ENCODE measurements at regions not wholly inside any gene's neighbourhood (a gene's known extent, or its start where the extent isn't known, plus 50 kb on each side); places are given as distances from the start of the nearest gene placed in this dataset.

GRCh38 chr6:3653528-3654070 is 97.9 kb downstream of the PXDC1 start:
- WGBS (ENCODE audit: insufficient coverage, low coverage, low lambda C conversion rate, missing lambda C conversion rate) = 84% methylated on average over 6 of the region's 6 CpGs
- H3K9me3 ChIP-seq = no peaks in the 10 kb centered on the region

GRCh38 chr6:3651698-3652229 is 99.7 kb downstream of the PXDC1 start:
- TF ChIP-seq CTCF (IDR thresholded peaks at IDR 0.05) (no peak), POLR2A (IDR thresholded peaks at IDR 0.05) (no peak)
- Histone ChIP-seq H3K27me3 (no peaks in the 10 kb centered on the region), H3K4me3 (no peak overlapping the region), H3K4me1 (no peaks in the 10 kb centered on the region), H3K36me3 (no peaks in the 10 kb centered on the region), H3K9me3 (no peaks in the 10 kb centered on the region), H3K27ac (no peak overlapping the region)
- WGBS (ENCODE audit: insufficient coverage, low coverage, low lambda C conversion rate, missing lambda C conversion rate) = 93% methylated on average over 5 of the region's 12 CpGs
- no peak for DNase-seq
- intact Hi-C loops (cut with DNase I) = no loop called here
- no peak for ATAC-seq

More at GRCh38 chr6:3653528-3654070, 97.9 kb downstream of the PXDC1 start:
- no peaks in the 10 kb centered on the region for H3K4me1 ChIP-seq
- ATAC-seq (no peak), DNase-seq (no peak)
- intact Hi-C loops (cut with DNase I) = no loop called here
- no peaks in the 10 kb centered on the region for H3K27me3 ChIP-seq
- H3K4me3 ChIP-seq = no peak overlapping the region
- no peaks in the 10 kb centered on the region for H3K36me3 ChIP-seq
- no peak for TF ChIP-seq CTCF (IDR thresholded peaks at IDR 0.05)
- no peak overlapping the region for H3K27ac ChIP-seq

GRCh38 chr6:3650959-3651697 is 100.4 kb downstream of the PXDC1 start:
- no peaks in the 10 kb centered on the region for H3K27me3 ChIP-seq
- intact Hi-C loops (cut with DNase I) = no loop called here
- H3K36me3 ChIP-seq = no peaks in the 10 kb centered on the region
- H3K9me3 ChIP-seq = no peaks in the 10 kb centered on the region
- 57% methylated on average over 8 of the region's 15 CpGs for WGBS (ENCODE audit: insufficient coverage, low coverage, low lambda C conversion rate, missing lambda C conversion rate)
- ATAC-seq (peak in 2 of 4 donors; percentile 33 to 50), DNase-seq (no peak)
- H3K27ac ChIP-seq = no peak overlapping the region
- H3K4me1 ChIP-seq = no peaks in the 10 kb centered on the region
- TF ChIP-seq POLR2A (IDR thresholded peaks at IDR 0.05) (no peak), CTCF (IDR thresholded peaks at IDR 0.05) (no peak)
- no peak overlapping the region for H3K4me3 ChIP-seq

- Histone ChIP-seq H3K27ac (no peak overlapping the region), H3K4me3 (no peak overlapping the region), H3K9me3 (no peaks in the 10 kb centered on the region), H3K4me1 (no peaks in the 10 kb centered on the region), H3K27me3 (no peaks in the 10 kb centered on the region), H3K36me3 (no peaks in the 10 kb centered on the region)
- intact Hi-C loops (cut with DNase I) = no loop called here
- ATAC-seq (no peak), DNase-seq (no peak)
- WGBS (ENCODE audit: insufficient coverage, low coverage, low lambda C conversion rate, missing lambda C conversion rate) = 91% methylated on average over 3 of the region's 17 CpGs
- no peak for TF ChIP-seq POLR2A (IDR thresholded peaks at IDR 0.05)
- no peak for TF ChIP-seq CTCF (IDR thresholded peaks at IDR 0.05)
These were observed 101.2 kb downstream of the PXDC1 start for GRCh38 chr6:3650076-3650958.
